Ascending aorta (tissue), 2 donors: ENCODE measurements at regions not wholly inside any gene's neighbourhood (a gene's known extent, or its start where the extent isn't known, plus 50 kb on each side); places are given as distances from the start of the nearest gene placed in this dataset.

Experiments used
- DNase-seq, 2 donors: peaks; one replicate each; pipeline ENCODE4 v3.0.0-alpha.2; 2019; ENCODE audit warnings: low spot score in 2 of 2
- H3K27ac ChIP-seq, 2 donors: fragments of 200-600 bp; sonication (generic); one replicate each; pipeline ENCODE4 v1.5.1; 2016 to 2017; ENCODE audit warnings: mild to moderate bottlenecking in 1 of 2
- H3K27me3 ChIP-seq: fragments of 200-600 bp; sonication (generic); one replicate; pipeline ENCODE4 v1.5.1; 2017
- H3K36me3 ChIP-seq, 2 donors: fragments of 200-600 bp; sonication (generic); one replicate each; pipeline ENCODE4 v1.5.1; 2016
- H3K4me1 ChIP-seq, 2 donors: fragments of 200-600 bp; sonication (generic); one replicate each; pipeline ENCODE4 v1.5.1; 2016 to 2017; ENCODE audit warnings: mild to moderate bottlenecking in 1 of 2
- H3K4me3 ChIP-seq, 2 donors: fragments of 200-600 bp; sonication (generic); one replicate each; pipeline ENCODE4 v1.5.1; 2016 to 2017; ENCODE audit warnings: mild to moderate bottlenecking in 1 of 2
- H3K9me3 ChIP-seq, 2 donors: fragments of 200-600 bp; sonication (generic); one replicate each; pipeline ENCODE4 v1.5.1; 2016
- CTCF ChIP-seq, 3 experiments: fragments of 200-600 bp in 2 of 3; fragments of 450-650 bp in 1 of 3; sonication (generic) in 2 of 3; IDR thresholded peaks; one replicate each; pipeline ENCODE4 v1.5.1; 2016 to 2019; ENCODE audit warnings: antibody characterized with exemption in 3 of 3, mild to moderate bottlenecking in 1 of 3, moderate library complexity in 1 of 3
- intact Hi-C: fragments of 100-400 bp; cut with DNase I; formaldehyde crosslinking; loops from one replicate; pipeline ENCODE4 v1.15.1; 2023

GRCh38 chr14:25908277-25909044 lies 689.4 kb downstream of the NOVA1 start:
- Histone ChIP-seq H3K9me3 (no peaks in the 10 kb centered on the region), H3K4me1 (no peaks in the 10 kb centered on the region), H3K27me3 (no peaks in the 10 kb centered on the region), H3K4me3 (no peak overlapping the region), H3K27ac (no peak overlapping the region), H3K36me3 (no peaks in the 10 kb centered on the region)
- intact Hi-C loops, result no loop called here
- no peak for TF ChIP-seq CTCF (IDR thresholded peaks at IDR 0.05)
- no peak for DNase-seq

GRCh38 chr14:25904446-25904845 lies 693.4 kb downstream of the NOVA1 start:
- DNase-seq, result no peak
- no peaks in the 10 kb centered on the region for H3K9me3 ChIP-seq
- TF ChIP-seq CTCF (IDR thresholded peaks at IDR 0.05), result no peak
- intact Hi-C loops, result no loop called here
- H3K36me3 ChIP-seq, result no peaks in the 10 kb centered on the region
- no peak overlapping the region for H3K27ac ChIP-seq
- no peaks in the 10 kb centered on the region for H3K27me3 ChIP-seq
- H3K4me3 ChIP-seq, result no peak overlapping the region
- H3K4me1 ChIP-seq, result no peaks in the 10 kb centered on the region

- Histone ChIP-seq H3K4me1 (no peaks in the 10 kb centered on the region), H3K4me3 (no peak overlapping the region), H3K27ac (no peak overlapping the region), H3K36me3 (no peaks in the 10 kb centered on the region), H3K9me3 (no peaks in the 10 kb centered on the region), H3K27me3 (no peaks in the 10 kb centered on the region)
- no peak for DNase-seq
- intact Hi-C loops, result no loop called here
- TF ChIP-seq CTCF (IDR thresholded peaks at IDR 0.05), result no peak
Observed at GRCh38 chr14:25899197-25899596, 698.6 kb downstream of the NOVA1 start.

GRCh38 chr14:25896777-25897176 lies 701.1 kb downstream of the NOVA1 start:
- Histone ChIP-seq H3K9me3 (no peaks in the 10 kb centered on the region), H3K36me3 (no peaks in the 10 kb centered on the region), H3K4me3 (no peak overlapping the region), H3K4me1 (no peaks in the 10 kb centered on the region), H3K27ac (no peak overlapping the region), H3K27me3 (no peaks in the 10 kb centered on the region)
- intact Hi-C loops, result no loop called here
- TF ChIP-seq CTCF (IDR thresholded peaks at IDR 0.05), result no peak
- no peak for DNase-seq

- Histone ChIP-seq H3K4me3 (no peak overlapping the region), H3K36me3 (no peaks in the 10 kb centered on the region), H3K27ac (no peak overlapping the region), H3K4me1 (no peaks in the 10 kb centered on the region), H3K9me3 (no peaks in the 10 kb centered on the region), H3K27me3 (no peaks in the 10 kb centered on the region)
- TF ChIP-seq CTCF (IDR thresholded peaks at IDR 0.05), result no peak
- no peak for DNase-seq
- intact Hi-C loops, result no loop called here
Observed at GRCh38 chr14:25895740-25896139, 702.1 kb downstream of the NOVA1 start.
